ENCODE measurements at regions not wholly inside any gene's neighbourhood (a gene's known extent, or its start where the extent isn't known, plus 50 kb on each side); places are given as distances from the start of the nearest gene placed in this dataset.
A peak's percentile ranks its signal among the peaks of the same experiment; 100 is the strongest.

DNA sequence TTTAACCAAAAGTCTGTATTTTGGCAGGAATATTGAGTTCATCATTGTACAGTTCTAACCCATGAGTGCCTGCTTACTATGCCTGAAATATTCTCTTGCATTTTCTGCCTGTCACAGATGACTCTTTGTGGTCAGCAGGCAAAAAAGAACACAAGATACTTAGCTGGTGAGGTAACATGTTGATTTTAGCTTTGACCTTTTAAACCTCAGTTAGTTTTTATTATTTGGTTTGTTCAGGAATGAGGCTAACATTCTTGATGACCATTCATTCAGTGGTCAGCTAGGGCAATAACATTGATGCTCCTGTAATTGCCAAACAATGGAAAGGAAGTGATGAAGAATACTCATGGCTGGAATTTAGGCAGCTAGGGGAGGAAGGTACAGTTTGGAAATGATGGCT is 491.2 kb downstream of the PIK3C3 start:
- H3K27ac ChIP-seq (ENCODE audit: low read depth, low read length, poor library complexity, severe bottlenecking), result no peak overlapping the region
- no peaks in the 10 kb centered on the region for H3K36me3 ChIP-seq (ENCODE audit: insufficient read depth, low read length)
- H3K9me2 ChIP-seq (ENCODE audit: insufficient read depth, low read length), result no peaks in the 10 kb centered on the region
- H3K79me2 ChIP-seq (ENCODE audit: insufficient read depth, low read depth, low read length), result no peaks in the 10 kb centered on the region
- intact Hi-C loops (cut with micrococcal nuclease; ENCODE audit: unreplicated experiment), result no loop called here
- no peaks in the 10 kb centered on the region for H4K20me1 ChIP-seq (ENCODE audit: insufficient read depth, low read length)
- BruUV-seq (replicated peaks), result no TSS peak
- H3K4me1 ChIP-seq (ENCODE audit: insufficient read depth, low read length, poor library complexity, severe bottlenecking), result no peaks in the 10 kb centered on the region
- no peak overlapping the region for H3K4me2 ChIP-seq (ENCODE audit: low read length)
- H3K4me3 ChIP-seq (ENCODE audit: low read depth, low read length, poor library complexity, severe bottlenecking), result no peak overlapping the region
- no peak for DNase-seq (ENCODE audit: low spot score)
- ChIA-PET CTCF (ENCODE audit: unreplicated experiment) (no interaction called here), POLR2A (no interaction called here)
- no peak overlapping the region for H2AFZ ChIP-seq (ENCODE audit: low read length)
- H3K9me3 ChIP-seq (ENCODE audit: low read length), result no peaks in the 10 kb centered on the region
- TF ChIP-seq EZH2phosphoT487 (IDR thresholded peaks at IDR 0.05; ENCODE audit: borderline replicate concordance, low read depth, low read length), result no peak
- TF ChIP-seq, protein P1, sequence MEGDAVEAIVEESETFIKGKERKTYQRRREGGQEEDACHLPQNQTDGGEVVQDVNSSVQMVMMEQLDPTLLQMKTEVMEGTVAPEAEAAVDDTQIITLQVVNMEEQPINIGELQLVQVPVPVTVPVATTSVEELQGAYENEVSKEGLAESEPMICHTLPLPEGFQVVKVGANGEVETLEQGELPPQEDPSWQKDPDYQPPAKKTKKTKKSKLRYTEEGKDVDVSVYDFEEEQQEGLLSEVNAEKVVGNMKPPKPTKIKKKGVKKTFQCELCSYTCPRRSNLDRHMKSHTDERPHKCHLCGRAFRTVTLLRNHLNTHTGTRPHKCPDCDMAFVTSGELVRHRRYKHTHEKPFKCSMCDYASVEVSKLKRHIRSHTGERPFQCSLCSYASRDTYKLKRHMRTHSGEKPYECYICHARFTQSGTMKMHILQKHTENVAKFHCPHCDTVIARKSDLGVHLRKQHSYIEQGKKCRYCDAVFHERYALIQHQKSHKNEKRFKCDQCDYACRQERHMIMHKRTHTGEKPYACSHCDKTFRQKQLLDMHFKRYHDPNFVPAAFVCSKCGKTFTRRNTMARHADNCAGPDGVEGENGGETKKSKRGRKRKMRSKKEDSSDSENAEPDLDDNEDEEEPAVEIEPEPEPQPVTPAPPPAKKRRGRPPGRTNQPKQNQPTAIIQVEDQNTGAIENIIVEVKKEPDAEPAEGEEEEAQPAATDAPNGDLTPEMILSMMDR (conservative IDR thresholded peaks at IDR 0.05; ENCODE audit: low read length), result no peak

DNA sequence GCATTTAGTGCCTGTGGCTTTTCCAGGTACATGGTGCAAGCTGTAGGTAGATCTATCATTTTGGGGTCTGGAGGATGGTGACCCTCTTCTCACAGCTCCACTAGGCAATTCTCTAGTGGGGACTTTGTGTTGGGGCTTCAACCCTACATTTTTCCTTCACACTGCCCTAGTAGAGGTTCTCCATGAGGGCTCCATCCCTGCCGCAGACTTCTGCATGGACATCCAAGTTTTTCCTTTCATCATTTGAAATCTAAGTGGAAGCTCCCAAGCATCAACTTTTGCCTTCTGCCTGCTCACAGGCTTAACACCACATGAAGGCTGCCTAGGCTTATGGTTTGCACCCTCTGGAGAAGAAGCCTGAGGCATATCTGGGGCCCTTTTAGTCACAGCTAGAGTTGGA is 492.7 kb downstream of the PIK3C3 start:
- CTCF ChIA-PET (ENCODE audit: unreplicated experiment), result no interaction called here
- Histone ChIP-seq H4K20me1 (ENCODE audit: insufficient read depth, low read length) (no peaks in the 10 kb centered on the region), H3K27ac (ENCODE audit: low read depth, low read length, poor library complexity, severe bottlenecking) (no peak overlapping the region), H3K4me1 (ENCODE audit: insufficient read depth, low read length, poor library complexity, severe bottlenecking) (no peaks in the 10 kb centered on the region), H3K4me3 (ENCODE audit: low read depth, low read length, poor library complexity, severe bottlenecking) (no peak overlapping the region), H2AFZ (ENCODE audit: low read length) (no peak overlapping the region), H3K9me2 (ENCODE audit: insufficient read depth, low read length) (no peaks in the 10 kb centered on the region), H3K4me2 (ENCODE audit: low read length) (no peak overlapping the region), H3K9me3 (ENCODE audit: low read length) (no peaks in the 10 kb centered on the region), H3K79me2 (ENCODE audit: insufficient read depth, low read depth, low read length) (no peaks in the 10 kb centered on the region), H3K36me3 (ENCODE audit: insufficient read depth, low read length) (no peaks in the 10 kb centered on the region)
- peak; percentile 0 for DNase-seq (ENCODE audit: low spot score)
- BruUV-seq (replicated peaks), result no TSS peak
- intact Hi-C loops (cut with micrococcal nuclease; ENCODE audit: unreplicated experiment), result no loop called here
- POLR2A ChIA-PET, result no interaction called here
- no peak for TF ChIP-seq EZH2phosphoT487 (IDR thresholded peaks at IDR 0.05; ENCODE audit: borderline replicate concordance, low read depth, low read length)
- TF ChIP-seq, protein P1 (conservative IDR thresholded peaks at IDR 0.05; ENCODE audit: low read length), result no peak

DNA sequence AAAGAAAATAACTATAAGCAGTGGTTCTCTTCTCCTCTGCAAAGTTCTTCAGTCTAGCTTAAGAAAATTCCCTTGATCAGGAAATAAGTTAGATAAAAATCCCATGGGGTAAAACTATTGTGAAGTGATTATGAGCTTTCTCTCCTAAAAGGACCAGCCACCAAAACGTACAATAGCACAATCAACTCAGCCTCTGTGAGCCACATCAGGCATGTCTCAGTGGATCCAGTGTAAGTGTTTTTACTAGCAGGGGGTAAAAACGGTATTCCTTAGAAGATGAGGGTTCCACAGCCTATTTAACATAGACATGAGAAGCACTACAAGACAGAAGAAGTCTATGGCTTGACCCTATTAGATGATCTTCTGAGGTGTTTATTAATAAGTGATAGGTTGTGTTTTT is 503.2 kb downstream of the PIK3C3 start:
- Histone ChIP-seq H3K4me1 (ENCODE audit: insufficient read depth, low read length, poor library complexity, severe bottlenecking) (no peaks in the 10 kb centered on the region), H3K9me2 (ENCODE audit: insufficient read depth, low read length) (no peaks in the 10 kb centered on the region), H3K79me2 (ENCODE audit: insufficient read depth, low read depth, low read length) (no peaks in the 10 kb centered on the region), H3K4me2 (ENCODE audit: low read length) (no peak overlapping the region), H3K9me3 (ENCODE audit: low read length) (no peaks in the 10 kb centered on the region), H4K20me1 (ENCODE audit: insufficient read depth, low read length) (no peaks in the 10 kb centered on the region), H3K27ac (ENCODE audit: low read depth, low read length, poor library complexity, severe bottlenecking) (no peak overlapping the region), H3K36me3 (ENCODE audit: insufficient read depth, low read length) (no peaks in the 10 kb centered on the region), H2AFZ (ENCODE audit: low read length) (no peak overlapping the region), H3K4me3 (ENCODE audit: low read depth, low read length, poor library complexity, severe bottlenecking) (no peak overlapping the region)
- no peak for TF ChIP-seq EZH2phosphoT487 (IDR thresholded peaks at IDR 0.05; ENCODE audit: borderline replicate concordance, low read depth, low read length)
- TF ChIP-seq, protein P1 (conservative IDR thresholded peaks at IDR 0.05; ENCODE audit: low read length), result no peak
- CTCF ChIA-PET (ENCODE audit: unreplicated experiment), result no interaction called here
- DNase-seq (ENCODE audit: low spot score), result no peak
- BruUV-seq (replicated peaks), result no TSS peak
- intact Hi-C loops (cut with micrococcal nuclease; ENCODE audit: unreplicated experiment), result no loop called here
- POLR2A ChIA-PET, result no interaction called here
